HCT116 (cell line): ENCODE measurements at regions not wholly inside any gene's neighbourhood (a gene's known extent, or its start where the extent isn't known, plus 50 kb on each side); places are given as distances from the start of the nearest gene placed in this dataset.

Experiments
- ATAC-seq: fragments of 200-7000 bp; cut with Tn5 transposase; 2 replicates; pipeline ENCODE4 v1.9.1; 2020; ENCODE audit warnings: mild to moderate bottlenecking, moderate library complexity
- BruUV-seq: library from RNA; stranded (reverse); fragments of 400-500 nt; replicated peaks from 2 replicates; lab custom pipeline; 2021; lab: Mats Ljungman, UMichigan
- CTCF ChIA-PET: fragments of 300-600 bp; sonication (Branson Sonifier 250); formaldehyde crosslinking; loops from one replicate; lab custom pipeline; 2021; ENCODE audit warnings: antibody characterized with exemption; lab: Charles Lee
- POLR2A ChIA-PET: fragments of 300-600, 350-600 bp; sonication (Branson Sonifier 250); formaldehyde crosslinking; loops from one replicate; lab custom pipeline; 2021; ENCODE audit warnings: antibody characterized with exemption; lab: Charles Lee
- RAD21 ChIA-PET, 2 experiments: fragments of 300-600 bp; sonication (Branson Sonifier 250); formaldehyde crosslinking; loops; one replicate each; lab custom pipeline; 2023; ENCODE audit warnings: low total read pairs in 2 of 2; ENCODE audit not compliant: uncharacterized antibody in 2 of 2, unreplicated experiment in 2 of 2, low non-redundant PET in 1 of 2; lab: Charles Lee
- DNase-seq: peaks from one replicate; pipeline ENCODE4 v3.0.0-alpha.2; 2010; ENCODE audit warnings: low read depth, low spot score
- H2AFZ ChIP-seq: fragments of 200-600 bp; shearing (Covaris generic), sonication (generic); 2 replicates; pipeline ENCODE4 v1.6.1; 2017; ENCODE audit warnings: low read depth, mixed run types, mixed read lengths, antibody characterized with exemption, low read length; ENCODE audit not compliant: poor library complexity, severe bottlenecking
- H3K27ac ChIP-seq: 2 replicates; pipeline ENCODE4 v1.5.1; 2012; ENCODE audit warnings: low read depth, low read length
- H3K27me3 ChIP-seq: fragments of 200-600 bp; sonication (generic); 2 replicates; pipeline ENCODE4 v1.6.1; 2016; ENCODE audit warnings: mixed run types, low read length, mixed read lengths; ENCODE audit not compliant: insufficient read depth
- H3K36me3 ChIP-seq, 2 experiments: fragments of 200-500 bp in 1 of 2; fragments of 200-600 bp in 1 of 2; sonication (Bioruptor generic) in 1 of 2; sonication (generic) in 1 of 2; 2 replicates each; pipeline versions ENCODE4 v1.5.1 to v1.6.1; 2014 to 2016; ENCODE audit warnings: low read length in 2 of 2, inconsistent platforms in 1 of 2, mixed read lengths in 1 of 2, mixed run types in 1 of 2; ENCODE audit not compliant: insufficient read depth in 2 of 2, control insufficient read depth in 1 of 2
- H3K4me1 ChIP-seq, 2 experiments: fragments of 200-600 bp in 1 of 2; sonication (generic) in 1 of 2; 2 replicates each; pipeline versions ENCODE4 v1.5.1 to v1.6.1; 2012 to 2017; ENCODE audit warnings: low read length in 2 of 2, inconsistent platforms in 1 of 2, mild to moderate bottlenecking in 1 of 2, mixed read lengths in 1 of 2, mixed run types in 1 of 2, moderate library complexity in 1 of 2; ENCODE audit not compliant: insufficient read depth in 2 of 2, control insufficient read depth in 1 of 2
- H3K4me2 ChIP-seq: fragments of 200-600 bp; sonication (generic); 2 replicates; pipeline ENCODE4 v1.6.1; 2017; ENCODE audit warnings: mixed run types, low read length, mixed read lengths
- H3K4me3 ChIP-seq, 2 experiments: fragments of 200-600 bp in 1 of 2; sonication (generic) in 1 of 2; replicated peaks in 1 of 2; 2 replicates each; pipeline ENCODE4 v1.5.1; 2011 to 2016; ENCODE audit warnings: low read length in 2 of 2, control low read depth in 1 of 2, low read depth in 1 of 2, mild to moderate bottlenecking in 1 of 2, mixed read lengths in 1 of 2, mixed run types in 1 of 2
- H3K79me2 ChIP-seq: fragments of 200-600 bp; sonication (generic); 2 replicates; pipeline ENCODE4 v1.6.1; 2017; ENCODE audit warnings: mild to moderate bottlenecking, mixed run types, low read length, moderate library complexity, mixed read lengths; ENCODE audit not compliant: insufficient read depth
- H3K9ac ChIP-seq: fragments of 200-600 bp; sonication (generic); 2 replicates; pipeline ENCODE4 v1.6.1; 2016; ENCODE audit warnings: low read length, mixed read lengths
- H3K9me2 ChIP-seq: fragments of 200-600 bp; sonication (generic), shearing (Covaris generic); 2 replicates; pipeline ENCODE4 v1.6.1; 2017; ENCODE audit warnings: mixed run types, mild to moderate bottlenecking, moderate library complexity; ENCODE audit not compliant: insufficient read depth
- H3K9me3 ChIP-seq, 2 experiments: fragments of 200-500 bp in 1 of 2; fragments of 200-600 bp in 1 of 2; sonication (Bioruptor generic) in 1 of 2; sonication (generic) in 1 of 2; 2 replicates each; pipeline ENCODE4 v1.6.1; 2014 to 2017; ENCODE audit warnings: low read length in 2 of 2, mixed read lengths in 2 of 2, inconsistent platforms in 1 of 2, low read depth in 1 of 2, mild to moderate bottlenecking in 1 of 2, mixed run types in 1 of 2, moderate library complexity in 1 of 2; ENCODE audit not compliant: control insufficient read depth in 1 of 2, insufficient read depth in 1 of 2
- H4K20me1 ChIP-seq: fragments of 200-600 bp; sonication (generic), shearing (Covaris generic); 2 replicates; pipeline ENCODE4 v1.6.1; 2017; ENCODE audit warnings: mixed run types, mild to moderate bottlenecking, moderate library complexity; ENCODE audit not compliant: insufficient read depth
- CBX3 ChIP-seq: IDR thresholded peaks from 2 replicates; pipeline ENCODE4 v1.6.1; 2012; ENCODE audit warnings: low read depth
- CTCF ChIP-seq, 3 experiments: fragments of 200-600 bp in 1 of 3; sonication (generic) in 1 of 3; IDR thresholded peaks in 2 of 3; conservative IDR thresholded peaks in 1 of 3; 2 replicates each; pipeline ENCODE4 v1.5.1; 2012 to 2017; ENCODE audit warnings: low read depth in 2 of 3, low read length in 2 of 3, antibody characterized with exemption in 1 of 3, borderline replicate concordance in 1 of 3, control low read depth in 1 of 3, mild to moderate bottlenecking in 1 of 3, mixed read lengths in 1 of 3, mixed run types in 1 of 3, moderate library complexity in 1 of 3; ENCODE audit not compliant: insufficient read depth in 1 of 3
- EGR1 ChIP-seq: IDR thresholded peaks from 2 replicates; pipeline ENCODE4 v1.6.1; 2012; ENCODE audit warnings: low read depth
- SP1 ChIP-seq: IDR thresholded peaks from 2 replicates; pipeline ENCODE4 v1.6.1; 2012; ENCODE audit warnings: low read depth
- intact Hi-C: fragments of 100-400 bp; cut with micrococcal nuclease; formaldehyde crosslinking; loops from 2 replicates; pipeline ENCODE4 v1.10.0; 2022

- ChIA-PET CTCF (no interaction called here), POLR2A (no interaction called here), RAD21 (no interaction called here)
- H3K4me2 ChIP-seq, result no peak overlapping the region
- no TSS peak for BruUV-seq
- no peaks in the 10 kb centered on the region for H3K27me3 ChIP-seq
- H3K4me3 ChIP-seq, result no peak overlapping the region
- no peaks in the 10 kb centered on the region for H3K36me3 ChIP-seq
- no peak for ATAC-seq
- no peaks in the 10 kb centered on the region for H3K4me1 ChIP-seq
- H2AFZ ChIP-seq, result no peak overlapping the region
- H3K9me3 ChIP-seq, result no peaks in the 10 kb centered on the region
- H3K9ac ChIP-seq, result no peak overlapping the region
- intact Hi-C loops, result loop anchor here (10.0 kb wide), 1 partner anchor 415 kb away; the partner anchor contains the start of gene ADAMTS6
- no peaks in the 10 kb centered on the region for H3K79me2 ChIP-seq
- no peak overlapping the region for H3K27ac ChIP-seq
- DNase-seq, result no peak
- TF ChIP-seq EGR1 (no peak), CBX3 (no peak)
- TF ChIP-seq, all 23 proteins: peak for 0
- H4K20me1 ChIP-seq, result no peaks in the 10 kb centered on the region
- no peaks in the 10 kb centered on the region for H3K9me2 ChIP-seq
These were observed 301.3 kb downstream of the CWC27 start for GRCh38 chr5:65070026-65070425.

- ChIA-PET RAD21 (no interaction called here), CTCF (no interaction called here), POLR2A (no interaction called here)
- DNase-seq, result no peak
- Histone ChIP-seq H3K4me2 (no peak overlapping the region), H4K20me1 (no peaks in the 10 kb centered on the region), H3K27ac (no peak overlapping the region), H3K9ac (no peak overlapping the region), H3K4me3 (no peak overlapping the region), H3K9me3 (no peaks in the 10 kb centered on the region), H3K79me2 (no peaks in the 10 kb centered on the region), H2AFZ (no peak overlapping the region), H3K9me2 (no peaks in the 10 kb centered on the region), H3K27me3 (no peaks in the 10 kb centered on the region), H3K4me1 (peaks cover 3 to 4% of the 10 kb centered on the region in 2 experiments; a peak in 2 of 4 replicates), H3K36me3 (no peaks in the 10 kb centered on the region)
- intact Hi-C loops, result loop anchor here (10.0 kb wide), 1 partner anchor 412 kb away; the partner anchor contains the start of gene ADAMTS6
- ATAC-seq, result no peak
- TF ChIP-seq SP1 (no peak), CTCF (IDR thresholded peaks at IDR 0.05 in 2 of 3, conservative IDR thresholded peaks at IDR 0.05 in 1 of 3; ENCODE audit: borderline replicate concordance in 1 of 3, insufficient read depth in 1 of 3, low read depth in 2 of 3, low read length in 2 of 3) (no peak)
- BruUV-seq, result no TSS peak
These were observed 304.1 kb downstream of the CWC27 start for GRCh38 chr5:65072850-65073249.
